ENCODE measurements at regions not wholly inside any gene's neighbourhood (a gene's known extent, or its start where the extent isn't known, plus 50 kb on each side); places are given as distances from the start of the nearest gene placed in this dataset.

GRCh38 chr3:116994351-116994879 is 284.8 kb downstream of the TUSC7 start:
- Mint-ChIP-seq H3K9me3 (peaks cover 0 to 10% (median 0%) of the 10 kb centered on the region in 5 donors), H3K4me1 (no peaks in the 10 kb centered on the region), H3K4me3 (no peak overlapping the region), H3K27ac (no peak overlapping the region), H3K36me3 (no peaks in the 10 kb centered on the region), H3K27me3 (no peaks in the 10 kb centered on the region)
- ChIA-PET POLR2A (no interaction called here), CTCF (no interaction called here)
- no peaks in the 10 kb centered on the region for H3K9me3 ChIP-seq (ENCODE audit: low read length)
- H3K27me3 ChIP-seq (ENCODE audit: insufficient read depth, low read length, poor library complexity, severe bottlenecking): no peaks in the 10 kb centered on the region
- H3K4me3 ChIP-seq (ENCODE audit: low read length): no peak overlapping the region
- no peak overlapping the region for H3K27ac ChIP-seq (ENCODE audit: low read depth, low read length)
- no peaks in the 10 kb centered on the region for H3K4me1 ChIP-seq (ENCODE audit: insufficient read depth, low read length)
- no peak for DNase-seq
- no peaks in the 10 kb centered on the region for H3K36me3 ChIP-seq (ENCODE audit: insufficient read depth, low read length)

- ChIA-PET POLR2A (no interaction called here), CTCF (no interaction called here)
- DNase-seq: no peak
- Histone ChIP-seq H3K4me3 (ENCODE audit: low read length) (no peak overlapping the region), H3K4me1 (ENCODE audit: insufficient read depth, low read length) (no peaks in the 10 kb centered on the region), H3K27ac (ENCODE audit: low read depth, low read length) (no peak overlapping the region), H3K9me3 (ENCODE audit: low read length) (no peaks in the 10 kb centered on the region), H3K36me3 (ENCODE audit: insufficient read depth, low read length) (no peaks in the 10 kb centered on the region), H3K27me3 (ENCODE audit: insufficient read depth, low read length, poor library complexity, severe bottlenecking) (no peaks in the 10 kb centered on the region)
- Mint-ChIP-seq H3K27ac (no peak overlapping the region), H3K4me1 (no peaks in the 10 kb centered on the region), H3K4me3 (no peak overlapping the region), H3K36me3 (no peaks in the 10 kb centered on the region), H3K9me3 (peaks cover 0 to 7% (median 0%) of the 10 kb centered on the region in 5 donors), H3K27me3 (no peaks in the 10 kb centered on the region)
Measured at GRCh38 chr3:117003501-117003900, 293.9 kb downstream of the TUSC7 start.

DNA sequence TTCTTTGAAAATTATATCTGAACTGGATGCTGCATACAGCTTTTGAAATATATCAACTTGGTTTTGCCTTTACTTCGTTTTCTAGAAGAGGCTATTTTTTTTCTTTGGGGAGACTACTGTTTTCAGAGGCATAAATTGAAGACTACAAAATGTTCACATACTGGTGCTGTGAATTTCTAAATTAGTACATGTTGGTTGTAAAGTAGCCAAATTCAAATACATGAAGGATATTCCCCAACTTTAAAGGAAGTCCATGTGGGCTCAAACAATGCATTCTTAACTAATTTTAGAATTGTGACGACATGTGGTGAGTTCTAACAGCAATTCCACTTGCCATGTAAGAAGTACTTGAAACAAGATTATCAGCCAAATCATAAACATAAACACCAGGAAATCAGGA is 295.7 kb downstream of the TUSC7 start:
- no peak overlapping the region for H3K27ac Mint-ChIP-seq
- H3K4me1 ChIP-seq (ENCODE audit: insufficient read depth, low read length): no peaks in the 10 kb centered on the region
- H3K27ac ChIP-seq (ENCODE audit: low read depth, low read length): no peak overlapping the region
- H3K4me3 ChIP-seq (ENCODE audit: low read length): no peak overlapping the region
- H3K4me1 Mint-ChIP-seq: no peaks in the 10 kb centered on the region
- ChIA-PET POLR2A (no interaction called here), CTCF (no interaction called here)
- H3K36me3 ChIP-seq (ENCODE audit: insufficient read depth, low read length): no peaks in the 10 kb centered on the region
- H3K9me3 ChIP-seq (ENCODE audit: low read length): no peaks in the 10 kb centered on the region
- no peak for DNase-seq
- no peaks in the 10 kb centered on the region for H3K27me3 Mint-ChIP-seq
- no peaks in the 10 kb centered on the region for H3K36me3 Mint-ChIP-seq
- no peaks in the 10 kb centered on the region for H3K27me3 ChIP-seq (ENCODE audit: insufficient read depth, low read length, poor library complexity, severe bottlenecking)
- no peak overlapping the region for H3K4me3 Mint-ChIP-seq
- peaks cover 0 to 11% (median 2%) of the 10 kb centered on the region in 5 donors for H3K9me3 Mint-ChIP-seq

DNA sequence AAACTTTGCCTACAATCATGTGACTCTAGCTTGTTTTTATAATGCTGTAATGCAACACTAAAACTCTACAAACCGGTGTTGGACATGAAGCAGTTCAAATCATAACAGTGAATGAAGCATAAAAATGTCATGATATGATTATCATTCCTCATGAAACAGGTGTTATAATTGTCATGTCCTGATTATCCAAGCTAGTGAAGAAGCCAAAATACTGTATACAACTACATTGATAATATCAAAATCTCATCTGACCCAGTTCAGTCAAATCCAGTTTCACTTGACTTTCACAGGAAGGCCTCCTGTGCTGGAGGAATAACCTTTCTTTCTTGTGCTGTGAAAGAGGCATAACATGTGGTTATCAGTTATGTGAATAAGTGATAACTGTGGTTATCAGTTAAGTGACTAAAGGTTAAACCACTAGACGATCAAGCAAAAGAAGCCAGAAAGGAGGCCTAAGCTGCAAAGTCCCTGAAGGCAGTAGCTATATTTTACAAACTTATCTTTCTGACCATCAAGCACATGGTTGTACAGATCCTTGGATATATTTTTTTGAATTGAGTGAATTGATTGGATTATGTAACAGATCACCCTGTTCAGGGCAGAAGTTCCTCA is 296.4 kb downstream of the TUSC7 start:
- Mint-ChIP-seq H3K4me3 (no peak overlapping the region), H3K27me3 (no peaks in the 10 kb centered on the region)

GRCh38 chr3:117010318-117010717 is 300.7 kb downstream of the TUSC7 start:
- no peaks in the 10 kb centered on the region for H3K27me3 Mint-ChIP-seq
- H3K36me3 ChIP-seq (ENCODE audit: insufficient read depth, low read length): no peaks in the 10 kb centered on the region
- no peak overlapping the region for H3K27ac ChIP-seq (ENCODE audit: low read depth, low read length)
- CTCF ChIA-PET: no interaction called here
- H3K4me1 Mint-ChIP-seq: no peaks in the 10 kb centered on the region
- H3K4me3 Mint-ChIP-seq: no peak overlapping the region
- no peak for DNase-seq
- no peaks in the 10 kb centered on the region for H3K36me3 Mint-ChIP-seq
- POLR2A ChIA-PET: no interaction called here
- no peak overlapping the region for H3K27ac Mint-ChIP-seq
- H3K9me3 ChIP-seq (ENCODE audit: low read length): no peaks in the 10 kb centered on the region
- H3K9me3 Mint-ChIP-seq: peaks cover 0 to 6% (median 2%) of the 10 kb centered on the region in 5 donors
- H3K4me1 ChIP-seq (ENCODE audit: insufficient read depth, low read length): no peaks in the 10 kb centered on the region
- H3K4me3 ChIP-seq (ENCODE audit: low read length): no peak overlapping the region
- H3K27me3 ChIP-seq (ENCODE audit: insufficient read depth, low read length, poor library complexity, severe bottlenecking): no peaks in the 10 kb centered on the region

More for the DNA sequence above, 296.4 kb downstream of the TUSC7 start:
- DNase-seq: no peak
- no peaks in the 10 kb centered on the region for H3K4me1 ChIP-seq (ENCODE audit: insufficient read depth, low read length)
- no peak overlapping the region for H3K27ac ChIP-seq (ENCODE audit: low read depth, low read length)
- H3K36me3 ChIP-seq (ENCODE audit: insufficient read depth, low read length): no peaks in the 10 kb centered on the region
- no peaks in the 10 kb centered on the region for H3K9me3 ChIP-seq (ENCODE audit: low read length)
- Mint-ChIP-seq H3K4me1 (no peaks in the 10 kb centered on the region), H3K36me3 (no peaks in the 10 kb centered on the region), H3K27ac (no peak overlapping the region), H3K9me3 (peaks cover 0 to 11% (median 2%) of the 10 kb centered on the region in 5 donors)
- ChIA-PET CTCF (no interaction called here), POLR2A (no interaction called here)
- H3K4me3 ChIP-seq (ENCODE audit: low read length): no peak overlapping the region
- no peaks in the 10 kb centered on the region for H3K27me3 ChIP-seq (ENCODE audit: insufficient read depth, low read length, poor library complexity, severe bottlenecking)

GRCh38 chr3:117011687-117012250 is 302.2 kb downstream of the TUSC7 start:
- no peaks in the 10 kb centered on the region for H3K27me3 Mint-ChIP-seq
- POLR2A ChIA-PET: no interaction called here
- H3K9me3 Mint-ChIP-seq: peaks cover 0 to 6% (median 2%) of the 10 kb centered on the region in 5 donors
- Histone ChIP-seq H3K4me1 (ENCODE audit: insufficient read depth, low read length) (no peaks in the 10 kb centered on the region), H3K36me3 (ENCODE audit: insufficient read depth, low read length) (no peaks in the 10 kb centered on the region), H3K9me3 (ENCODE audit: low read length) (no peaks in the 10 kb centered on the region), H3K4me3 (ENCODE audit: low read length) (no peak overlapping the region), H3K27ac (ENCODE audit: low read depth, low read length) (no peak overlapping the region), H3K27me3 (ENCODE audit: insufficient read depth, low read length, poor library complexity, severe bottlenecking) (no peaks in the 10 kb centered on the region)
- CTCF ChIA-PET: no interaction called here
- DNase-seq: no peak
- no peaks in the 10 kb centered on the region for H3K36me3 Mint-ChIP-seq
- H3K4me3 Mint-ChIP-seq: no peak overlapping the region
- no peak overlapping the region for H3K27ac Mint-ChIP-seq
- H3K4me1 Mint-ChIP-seq: no peaks in the 10 kb centered on the region

DNA sequence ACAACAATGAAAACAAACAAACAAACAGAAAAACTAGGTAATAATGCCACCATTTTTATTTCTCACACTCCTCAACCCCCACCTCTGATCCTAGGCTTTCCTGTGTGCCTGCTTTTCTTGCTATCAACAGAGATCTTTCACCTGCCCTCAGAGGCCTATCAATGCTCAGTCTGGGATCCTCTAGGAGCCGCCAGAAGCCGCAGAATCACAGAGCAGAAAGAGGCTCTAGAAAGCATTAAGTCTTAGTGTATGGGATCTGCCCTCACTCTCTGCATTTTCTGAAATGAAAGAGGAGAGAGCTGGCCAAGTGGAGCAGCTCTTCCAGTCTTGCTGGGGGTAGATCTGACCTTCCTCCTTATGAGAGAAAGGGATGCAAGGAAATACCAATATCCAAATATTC is 306.8 kb downstream of the TUSC7 start:
- Histone ChIP-seq H3K9me3 (ENCODE audit: low read length) (no peaks in the 10 kb centered on the region), H3K27ac (ENCODE audit: low read depth, low read length) (no peak overlapping the region), H3K27me3 (ENCODE audit: insufficient read depth, low read length, poor library complexity, severe bottlenecking) (no peaks in the 10 kb centered on the region), H3K4me3 (ENCODE audit: low read length) (no peak overlapping the region), H3K36me3 (ENCODE audit: insufficient read depth, low read length) (no peaks in the 10 kb centered on the region), H3K4me1 (ENCODE audit: insufficient read depth, low read length) (no peaks in the 10 kb centered on the region)
- no peak for DNase-seq
- POLR2A ChIA-PET: no interaction called here
- no peaks in the 10 kb centered on the region for H3K36me3 Mint-ChIP-seq
- H3K27ac Mint-ChIP-seq: no peak overlapping the region
- H3K4me1 Mint-ChIP-seq: no peaks in the 10 kb centered on the region
- H3K27me3 Mint-ChIP-seq: no peaks in the 10 kb centered on the region
- H3K9me3 Mint-ChIP-seq: peaks cover 0 to 7% (median 5%) of the 10 kb centered on the region in 5 donors
- CTCF ChIA-PET: no interaction called here
- no peak overlapping the region for H3K4me3 Mint-ChIP-seq

GRCh38 chr3:117017135-117017894 is 307.7 kb downstream of the TUSC7 start:
- CTCF ChIA-PET: no interaction called here
- no peak overlapping the region for H3K27ac Mint-ChIP-seq

More at GRCh38 chr3:117017135-117017894, 307.7 kb downstream of the TUSC7 start:
- Mint-ChIP-seq H3K36me3 (no peaks in the 10 kb centered on the region), H3K4me3 (no peak overlapping the region), H3K4me1 (no peaks in the 10 kb centered on the region), H3K9me3 (peaks cover 0 to 7% (median 5%) of the 10 kb centered on the region in 5 donors), H3K27me3 (no peaks in the 10 kb centered on the region)
- H3K36me3 ChIP-seq (ENCODE audit: insufficient read depth, low read length): no peaks in the 10 kb centered on the region
- no peak overlapping the region for H3K4me3 ChIP-seq (ENCODE audit: low read length)
- H3K4me1 ChIP-seq (ENCODE audit: insufficient read depth, low read length): no peaks in the 10 kb centered on the region
- no peaks in the 10 kb centered on the region for H3K9me3 ChIP-seq (ENCODE audit: low read length)
- H3K27me3 ChIP-seq (ENCODE audit: insufficient read depth, low read length, poor library complexity, severe bottlenecking): no peaks in the 10 kb centered on the region
- no peak for DNase-seq
- no peak overlapping the region for H3K27ac ChIP-seq (ENCODE audit: low read depth, low read length)
- POLR2A ChIA-PET: no interaction called here

Measured in CD8-positive, alpha-beta memory T cell (primary cell).